Thyroid gland (tissue), 4 donors: ENCODE measurements at regions not wholly inside any gene's neighbourhood (a gene's known extent, or its start where the extent isn't known, plus 50 kb on each side); places are given as distances from the start of the nearest gene placed in this dataset.
"Not testable (repeated sequence)": the region's sequence is repeated elsewhere in the genome, so short reads cannot be mapped to it uniquely, and the experiment has no call there.

Source experiments
- DNase-seq, 2 donors: peaks; one replicate each; pipeline ENCODE4 v3.0.0-alpha.2; 2019
- H3K27ac ChIP-seq, 3 donors: fragments of 200-600 bp; sonication (generic); 1 replicate in 2 of 3; 2 replicates in 1 of 3; pipeline ENCODE4 v1.5.1; 2016 to 2019; ENCODE audit warnings: mild to moderate bottlenecking in 1 of 3, moderate library complexity in 1 of 3
- H3K27me3 ChIP-seq: fragments of 200-600 bp; sonication (generic); one replicate; pipeline ENCODE4 v1.5.1; 2019
- H3K36me3 ChIP-seq, 2 donors: fragments of 200-600 bp; sonication (generic); one replicate each; pipeline ENCODE4 v1.5.1; 2016 to 2019
- H3K4me1 ChIP-seq, 2 donors: fragments of 200-600 bp; sonication (generic); one replicate each; pipeline ENCODE4 v1.5.1; 2017 to 2019
- H3K4me3 ChIP-seq, 3 donors: fragments of 200-600 bp; sonication (generic); replicated peaks in 1 of 3; 1 replicate in 2 of 3; 2 replicates in 1 of 3; pipeline ENCODE4 v1.5.1; 2016; ENCODE audit warnings: mild to moderate bottlenecking in 1 of 3
- H3K9me3 ChIP-seq: fragments of 200-600 bp; sonication (generic); one replicate; pipeline ENCODE4 v1.5.1; 2017
- CTCF ChIP-seq, 6 experiments: fragments of 200-600 bp in 3 of 6; fragments of 450-650 bp in 3 of 6; sonication (generic) in 3 of 6; IDR thresholded peaks; one replicate each; pipeline ENCODE4 v1.5.1; 2016 to 2019; ENCODE audit warnings: antibody characterized with exemption in 6 of 6, mild to moderate bottlenecking in 2 of 6, inconsistent platforms in 1 of 6, moderate library complexity in 1 of 6
- POLR2A ChIP-seq, 2 donors: fragments of 450-650 bp; IDR thresholded peaks; one replicate each; pipeline ENCODE4 v1.6.1; 2017; ENCODE audit warnings: antibody characterized with exemption in 2 of 2, mild to moderate bottlenecking in 2 of 2, moderate library complexity in 1 of 2
- WGBS, 2 donors: methylation state at CpG; one replicate each; pipeline ENCODE4 v1.1.5; 2017; 5-methylcytosine and 5-hydroxymethylcytosine counted together
- intact Hi-C: fragments of 100-400 bp; cut with DNase I; formaldehyde crosslinking; loops from one replicate; pipeline ENCODE4 v1.15.1; 2023

GRCh38 chr9:40993842-40994241 is 134.6 kb downstream of the FOXD4L6 start:
- peaks cover 7 to 19% of the 10 kb centered on the region in 2 donors for H3K4me1 ChIP-seq
- H3K27ac ChIP-seq, H3K9me3 ChIP-seq, DNase-seq, H3K4me3 ChIP-seq, H3K36me3 ChIP-seq, intact Hi-C loops, H3K27me3 ChIP-seq: not testable (repeated sequence)
- WGBS, 2 donors: 71 to 81% methylated on average over 2 of the region's 2 CpGs

GRCh38 chr9:40993375-40993774 is 135.1 kb downstream of the FOXD4L6 start:
- H3K4me1 ChIP-seq: peaks cover 7 to 19% of the 10 kb centered on the region in 2 donors
- DNase-seq, H3K27me3 ChIP-seq, intact Hi-C loops, H3K36me3 ChIP-seq, H3K27ac ChIP-seq, H3K4me3 ChIP-seq, H3K9me3 ChIP-seq: not testable (repeated sequence)
- WGBS, 2 donors: 74 to 85% methylated on average over 4 of the region's 4 CpGs

DNA sequence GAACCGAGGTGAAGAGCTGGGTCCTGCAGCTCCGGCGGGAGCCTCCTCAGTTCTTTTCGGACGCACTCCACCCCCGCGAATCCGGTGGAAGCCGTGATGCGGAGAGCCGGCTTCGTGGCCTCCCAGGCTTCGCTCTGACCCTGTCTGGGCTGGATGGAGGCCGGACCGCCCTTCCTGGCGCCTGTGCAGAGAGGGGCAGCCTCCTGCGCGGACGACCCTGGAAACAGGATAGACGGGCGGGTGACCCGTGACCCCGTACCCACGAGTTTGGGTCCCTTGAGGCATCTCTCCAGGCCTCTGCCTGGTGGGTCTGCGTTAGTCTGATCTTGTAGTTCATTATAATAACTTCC is 136.0 kb downstream of the FOXD4L6 start:
- WGBS, 2 donors: 12 to 14% methylated on average over 25 of the region's 25 CpGs
- H3K9me3 ChIP-seq, intact Hi-C loops, DNase-seq, H3K36me3 ChIP-seq, H3K27me3 ChIP-seq: not testable (repeated sequence)
- H3K4me3 ChIP-seq: peak overlapping the region; percentile 58 to 100 (median 84)
- H3K4me1 ChIP-seq: peaks cover 7 to 19% of the 10 kb centered on the region in 2 donors
- peak overlapping the region; percentile 90 to 97 (median 92) for H3K27ac ChIP-seq

DNA sequence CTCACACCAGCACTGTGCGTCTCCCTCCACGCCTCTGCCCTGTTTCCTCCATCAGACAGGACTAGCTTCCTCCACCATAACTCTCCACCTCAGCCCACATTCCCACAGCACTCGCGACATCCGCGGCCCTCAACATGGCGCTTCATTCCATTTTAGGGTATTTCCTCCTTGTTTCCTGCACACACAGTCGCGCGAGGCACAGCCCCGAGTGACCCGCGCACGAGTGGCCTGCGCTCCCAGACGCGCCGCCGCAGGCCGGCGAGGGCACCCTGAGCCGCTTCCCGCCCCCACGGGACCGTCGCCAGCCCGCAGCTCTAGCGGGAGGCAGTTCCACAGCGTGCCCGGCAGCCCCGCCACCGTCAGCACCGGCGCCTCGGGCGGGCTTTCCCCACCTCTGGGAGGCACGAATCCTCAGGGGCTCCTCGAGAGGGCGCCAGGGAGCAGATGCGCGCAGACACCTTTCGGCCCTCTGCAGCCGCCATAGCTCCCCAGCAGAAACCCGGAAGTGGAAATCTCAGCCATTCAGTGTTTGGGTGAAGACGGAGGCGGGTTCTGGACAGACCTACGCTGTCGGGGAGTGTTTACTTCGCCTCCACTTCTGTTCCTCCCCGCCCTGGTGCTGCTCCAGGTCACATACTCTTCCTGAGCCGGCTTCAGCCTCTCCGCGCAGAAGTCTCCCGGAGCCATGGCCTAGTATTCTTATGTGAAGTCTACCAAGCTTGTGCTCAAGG is 136.6 kb downstream of the FOXD4L6 start:
- Histone ChIP-seq H3K4me3 (peak overlapping the region; percentile 84 to 100 (median 95)), H3K27ac (peak overlapping the region; percentile 90 to 97 (median 92)), H3K4me1 (peaks cover 7 to 19% of the 10 kb centered on the region in 2 donors)
- intact Hi-C loops, H3K36me3 ChIP-seq, H3K9me3 ChIP-seq, H3K27me3 ChIP-seq: not testable (repeated sequence)
- WGBS, 2 donors: 8 to 12% methylated on average over 54 of the region's 54 CpGs
- peak; percentile 98 to 99 for DNase-seq
- TF ChIP-seq CTCF (IDR thresholded peaks at IDR 0.05) (peak; percentile 29 to 96 (median 80)), POLR2A (IDR thresholded peaks at IDR 0.05) (peak in 1 of 2 donors; percentile 78)

GRCh38 chr9:40991100-40991740 is 137.3 kb downstream of the FOXD4L6 start:
- peak overlapping the region; percentile 84 to 100 (median 95) for H3K4me3 ChIP-seq
- intact Hi-C loops, H3K36me3 ChIP-seq, H3K27me3 ChIP-seq, H3K9me3 ChIP-seq, DNase-seq: not testable (repeated sequence)
- WGBS, 2 donors: 53 to 62% methylated on average over 20 of the region's 20 CpGs
- peak overlapping the region; percentile 90 to 97 (median 92) for H3K27ac ChIP-seq
- peaks cover 7 to 19% of the 10 kb centered on the region in 2 donors for H3K4me1 ChIP-seq

DNA sequence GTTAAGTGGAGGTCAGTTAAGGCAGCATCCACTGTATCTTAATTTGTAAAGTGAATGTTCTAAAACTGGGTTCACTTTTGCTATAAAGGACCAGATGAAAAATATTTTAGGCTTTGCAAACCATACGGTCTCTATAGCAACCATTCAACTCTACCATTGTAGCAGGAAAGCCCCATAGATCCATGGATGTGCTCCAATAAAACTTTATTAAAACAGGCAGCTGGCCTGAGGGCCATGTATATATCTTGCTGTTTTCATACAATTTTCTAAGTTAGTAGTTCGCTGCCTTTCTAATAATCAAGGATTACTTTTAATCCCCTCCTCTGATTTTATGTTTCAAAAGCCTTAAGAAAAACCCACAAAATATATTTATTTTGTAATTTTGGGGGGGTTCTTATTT is 142.1 kb downstream of the FOXD4L6 start:
- WGBS, 2 donors: 83 to 86% methylated on average over 2 of the region's 2 CpGs
- H3K27ac ChIP-seq, H3K4me1 ChIP-seq, intact Hi-C loops, H3K36me3 ChIP-seq, DNase-seq, H3K9me3 ChIP-seq, H3K27me3 ChIP-seq, H3K4me3 ChIP-seq: not testable (repeated sequence)

DNA sequence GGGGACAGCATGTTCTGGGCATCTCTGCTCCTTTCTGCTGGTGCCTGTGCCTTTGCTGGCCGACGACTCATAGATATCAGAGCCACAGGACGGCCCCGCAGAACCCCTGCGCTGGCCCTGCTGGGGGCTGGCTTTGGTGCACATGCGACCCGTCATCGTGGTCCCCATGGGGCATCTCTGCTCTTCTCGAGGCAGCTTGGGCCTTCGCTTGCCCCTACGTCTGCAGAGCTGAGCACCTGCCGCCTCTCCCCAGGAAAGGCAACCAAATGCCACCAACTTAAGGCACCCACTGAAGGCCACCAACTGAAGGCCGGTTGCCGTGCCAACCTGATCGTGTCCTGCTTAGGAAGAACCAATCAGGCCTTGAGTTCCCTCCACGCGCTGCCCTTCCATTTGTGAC is 153.1 kb downstream of the FOXD4L6 start:
- 96 to 98% methylated on average over 17 of the region's 17 CpGs for WGBS, 2 donors
- H3K36me3 ChIP-seq, H3K27me3 ChIP-seq, DNase-seq, H3K4me3 ChIP-seq, H3K27ac ChIP-seq, H3K4me1 ChIP-seq, intact Hi-C loops, H3K9me3 ChIP-seq: not testable (repeated sequence)

DNA sequence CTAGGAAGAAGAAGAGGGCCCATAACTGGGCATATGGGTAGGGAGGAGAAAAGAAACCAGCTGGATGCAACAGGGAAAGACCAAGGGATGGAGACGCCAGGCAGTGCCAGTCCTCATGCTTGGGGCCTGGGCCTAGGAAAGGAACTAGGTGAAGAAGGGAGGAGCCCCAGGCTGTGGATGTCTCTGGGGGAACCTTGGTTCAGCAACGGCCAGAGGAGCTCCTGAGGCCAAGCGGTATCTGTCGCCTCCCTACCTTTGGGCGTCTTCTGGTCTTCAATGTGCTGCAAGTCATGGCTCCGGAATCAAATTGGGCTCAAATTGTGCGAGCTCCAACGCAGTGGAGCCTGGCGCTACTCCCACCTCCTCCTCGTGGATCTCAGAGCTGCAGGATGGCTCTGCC is 153.6 kb downstream of the FOXD4L6 start:
- DNase-seq, H3K9me3 ChIP-seq, H3K4me1 ChIP-seq, H3K4me3 ChIP-seq, H3K27ac ChIP-seq, H3K36me3 ChIP-seq, H3K27me3 ChIP-seq, intact Hi-C loops: not testable (repeated sequence)
- 91 to 92% methylated on average over 8 to 10 of the region's 10 CpGs for WGBS, 2 donors

- H3K36me3 ChIP-seq, DNase-seq, intact Hi-C loops, H3K4me1 ChIP-seq, H3K27me3 ChIP-seq, H3K9me3 ChIP-seq, H3K27ac ChIP-seq, H3K4me3 ChIP-seq: not testable (repeated sequence)
- WGBS, 2 donors: 73 to 78% methylated on average over 3 of the region's 3 CpGs
These were observed 156.7 kb downstream of the FOXD4L6 start for GRCh38 chr9:40971773-40972172.
